Vagina (tissue), 2 donors: ENCODE measurements at regions not wholly inside any gene's neighbourhood (a gene's known extent, or its start where the extent isn't known, plus 50 kb on each side); places are given as distances from the start of the nearest gene placed in this dataset.

Experiments
- CTCF ChIP-seq, 3 experiments: fragments of 450-650 bp in 2 of 3; fragments of 200-600 bp in 1 of 3; sonication (generic) in 1 of 3; IDR thresholded peaks; one replicate each; pipeline ENCODE4 v1.5.1; 2017 to 2019; ENCODE audit warnings: antibody characterized with exemption in 3 of 3, mild to moderate bottlenecking in 2 of 3, moderate library complexity in 2 of 3
- POLR2AphosphoS5 ChIP-seq, 2 donors: sonication (generic); formaldehyde crosslinking; IDR thresholded peaks; one replicate each; pipeline ENCODE4 v1.9.0; 2017; ENCODE audit warnings: antibody characterized with exemption in 2 of 2, mild to moderate bottlenecking in 2 of 2, low read depth in 1 of 2; ENCODE audit not compliant: insufficient read depth in 1 of 2

GRCh38 chr12:115001571-115002180 is 317.7 kb upstream of the TBX3 start:
- TF ChIP-seq CTCF (IDR thresholded peaks at IDR 0.05) (no peak), POLR2AphosphoS5 (IDR thresholded peaks at IDR 0.05; ENCODE audit: insufficient read depth in 1 of 2, low read depth in 1 of 2) (no peak)
